ENCODE measurements at regions not wholly inside any gene's neighbourhood (a gene's known extent, or its start where the extent isn't known, plus 50 kb on each side); places are given as distances from the start of the nearest gene placed in this dataset.

- TF ChIP-seq HOXA7 (CRISPR knock-in tag; IDR thresholded peaks at IDR 0.05) (no peak), CEBPB (IDR thresholded peaks at IDR 0.05) (no peak), CBX2 (IDR thresholded peaks at IDR 0.05; ENCODE audit: borderline replicate concordance, low read depth) (no peak), RFX5 (IDR thresholded peaks at IDR 0.05) (no peak), POLR2A (IDR thresholded peaks at IDR 0.05; ENCODE audit: low read length) (no peak)
- TF ChIP-seq, protein P1, sequence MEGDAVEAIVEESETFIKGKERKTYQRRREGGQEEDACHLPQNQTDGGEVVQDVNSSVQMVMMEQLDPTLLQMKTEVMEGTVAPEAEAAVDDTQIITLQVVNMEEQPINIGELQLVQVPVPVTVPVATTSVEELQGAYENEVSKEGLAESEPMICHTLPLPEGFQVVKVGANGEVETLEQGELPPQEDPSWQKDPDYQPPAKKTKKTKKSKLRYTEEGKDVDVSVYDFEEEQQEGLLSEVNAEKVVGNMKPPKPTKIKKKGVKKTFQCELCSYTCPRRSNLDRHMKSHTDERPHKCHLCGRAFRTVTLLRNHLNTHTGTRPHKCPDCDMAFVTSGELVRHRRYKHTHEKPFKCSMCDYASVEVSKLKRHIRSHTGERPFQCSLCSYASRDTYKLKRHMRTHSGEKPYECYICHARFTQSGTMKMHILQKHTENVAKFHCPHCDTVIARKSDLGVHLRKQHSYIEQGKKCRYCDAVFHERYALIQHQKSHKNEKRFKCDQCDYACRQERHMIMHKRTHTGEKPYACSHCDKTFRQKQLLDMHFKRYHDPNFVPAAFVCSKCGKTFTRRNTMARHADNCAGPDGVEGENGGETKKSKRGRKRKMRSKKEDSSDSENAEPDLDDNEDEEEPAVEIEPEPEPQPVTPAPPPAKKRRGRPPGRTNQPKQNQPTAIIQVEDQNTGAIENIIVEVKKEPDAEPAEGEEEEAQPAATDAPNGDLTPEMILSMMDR (IDR thresholded peaks at IDR 0.05), result no peak
- TF ChIP-seq, protein P2, sequence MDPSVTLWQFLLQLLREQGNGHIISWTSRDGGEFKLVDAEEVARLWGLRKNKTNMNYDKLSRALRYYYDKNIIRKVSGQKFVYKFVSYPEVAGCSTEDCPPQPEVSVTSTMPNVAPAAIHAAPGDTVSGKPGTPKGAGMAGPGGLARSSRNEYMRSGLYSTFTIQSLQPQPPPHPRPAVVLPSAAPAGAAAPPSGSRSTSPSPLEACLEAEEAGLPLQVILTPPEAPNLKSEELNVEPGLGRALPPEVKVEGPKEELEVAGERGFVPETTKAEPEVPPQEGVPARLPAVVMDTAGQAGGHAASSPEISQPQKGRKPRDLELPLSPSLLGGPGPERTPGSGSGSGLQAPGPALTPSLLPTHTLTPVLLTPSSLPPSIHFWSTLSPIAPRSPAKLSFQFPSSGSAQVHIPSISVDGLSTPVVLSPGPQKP (IDR thresholded peaks at IDR 0.05; ENCODE audit: low read depth, low read length), result no peak
Measured at GRCh38 chr6:156559162-156559690, 218.0 kb upstream of the ARID1B start.

Measured in A549 (cell line).